ENCODE measurements at regions not wholly inside any gene's neighbourhood (a gene's known extent, or its start where the extent isn't known, plus 50 kb on each side); places are given as distances from the start of the nearest gene placed in this dataset.

DNA sequence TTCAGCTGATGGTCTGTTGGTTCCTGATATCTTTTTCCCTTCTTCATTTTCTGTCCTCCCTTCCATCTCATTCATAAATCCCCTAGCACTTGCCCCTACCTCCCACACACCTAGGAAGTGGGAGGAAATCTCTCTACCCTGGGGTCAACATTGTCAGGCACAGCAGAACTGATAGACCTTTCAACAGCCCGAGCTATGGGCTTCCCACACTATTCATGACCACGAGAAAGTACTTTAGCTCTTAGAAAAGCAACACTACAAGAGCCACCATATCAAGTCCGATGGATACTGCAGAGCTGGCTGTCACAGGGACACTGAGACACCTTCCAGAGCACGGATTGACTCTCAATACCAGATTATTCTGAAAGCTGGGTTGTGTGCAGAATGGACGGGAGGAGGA, 180.6 kb upstream of the NEBL start:
- no peak overlapping the region for H3K27ac ChIP-seq
- ATAC-seq (replicated peaks in 6 of 8): no peak
- in situ Hi-C loops (cut with MboI; ENCODE audit: low pct_unique_long_range_greater_than_20kb in 2 of 9, low sequenced_read_pairs in 9 of 9, unreplicated experiment in 9 of 9): loop anchor here in 5 of 9 experiments (10.0 to 25.0 kb wide), 3 partner anchors 185 to 410 kb away; no protein-coding TSS in a partner anchor
- H3K4me1 ChIP-seq (replicated peaks in 1 of 2): peaks cover 0 to 9% of the 10 kb centered on the region in 2 donors
- no peak overlapping the region for H3K4me3 ChIP-seq
- 33 to 100% (median 61%) methylated on average over 1 to 5 of the region's 5 CpGs; no CpG with 5 or more reads in 1 of the 10 experiments for WGBS, 10 experiments

DNA sequence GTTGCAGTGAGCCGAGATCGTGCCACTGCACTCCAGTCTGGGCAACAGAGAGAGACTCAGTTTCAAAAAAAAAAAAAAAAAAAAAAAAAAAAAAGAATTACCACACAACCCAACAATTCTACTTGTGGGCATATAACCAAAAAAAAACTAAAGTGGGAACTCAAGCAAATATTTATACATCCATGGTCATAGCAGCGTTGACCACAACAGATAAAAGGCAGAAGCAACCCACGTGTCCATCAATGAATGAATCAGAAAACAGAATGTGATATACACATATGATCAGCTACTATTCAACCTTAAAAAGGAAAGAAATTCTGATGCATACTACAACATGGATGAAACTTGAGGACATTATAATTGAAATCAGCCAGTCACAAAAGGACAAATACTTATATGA, 179.3 kb upstream of the NEBL start:
- in situ Hi-C loops (cut with MboI; ENCODE audit: low pct_unique_long_range_greater_than_20kb in 2 of 9, low sequenced_read_pairs in 9 of 9, unreplicated experiment in 9 of 9): loop anchor here in 5 of 9 experiments (10.0 to 25.0 kb wide), 3 partner anchors 186 to 411 kb away; no protein-coding TSS in a partner anchor

DNA sequence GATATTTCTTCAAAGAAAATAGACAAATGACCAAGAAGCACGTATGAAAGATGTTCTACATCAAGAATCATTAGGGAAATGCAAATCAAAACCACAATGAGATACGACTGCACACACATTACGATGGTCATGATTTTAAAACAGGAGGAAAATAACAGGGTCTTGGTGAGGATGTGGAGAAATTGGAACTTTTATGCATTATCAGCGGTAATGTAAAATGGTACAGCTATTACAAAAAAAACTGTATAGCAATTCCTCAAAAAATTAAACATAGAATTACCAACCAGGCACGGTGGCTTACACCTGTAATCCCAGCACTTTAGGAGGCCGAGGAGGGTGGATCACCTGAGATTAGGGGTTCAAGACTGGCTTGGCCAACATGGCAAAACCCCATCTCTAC, 178.8 kb upstream of the NEBL start:
- WGBS, 10 experiments: 30 to 100% (median 78%) methylated on average over 1 to 6 of the region's 6 CpGs; no CpG with 5 or more reads in 2 of the 10 experiments
- ATAC-seq (replicated peaks in 6 of 8): no peak
- H3K4me3 ChIP-seq: no peak overlapping the region
- in situ Hi-C loops (cut with MboI; ENCODE audit: low pct_unique_long_range_greater_than_20kb in 2 of 9, low sequenced_read_pairs in 9 of 9, unreplicated experiment in 9 of 9): loop anchor here in 5 of 9 experiments (10.0 to 25.0 kb wide), 3 partner anchors 186 to 411 kb away; no protein-coding TSS in a partner anchor
- H3K27ac ChIP-seq: no peak overlapping the region
- H3K4me1 ChIP-seq (replicated peaks in 1 of 2): peaks cover 0 to 9% of the 10 kb centered on the region in 2 donors

More for the DNA sequence above, 179.3 kb upstream of the NEBL start:
- Histone ChIP-seq H3K4me3 (no peak overlapping the region), H3K27ac (no peak overlapping the region), H3K4me1 (replicated peaks in 1 of 2) (peaks cover 0 to 9% of the 10 kb centered on the region in 2 donors)
- ATAC-seq (replicated peaks in 6 of 8): no peak
- 30 to 100% (median 82%) methylated on average over 1 to 4 of the region's 4 CpGs; no CpG with 5 or more reads in 2 of the 10 experiments for WGBS, 10 experiments

DNA sequence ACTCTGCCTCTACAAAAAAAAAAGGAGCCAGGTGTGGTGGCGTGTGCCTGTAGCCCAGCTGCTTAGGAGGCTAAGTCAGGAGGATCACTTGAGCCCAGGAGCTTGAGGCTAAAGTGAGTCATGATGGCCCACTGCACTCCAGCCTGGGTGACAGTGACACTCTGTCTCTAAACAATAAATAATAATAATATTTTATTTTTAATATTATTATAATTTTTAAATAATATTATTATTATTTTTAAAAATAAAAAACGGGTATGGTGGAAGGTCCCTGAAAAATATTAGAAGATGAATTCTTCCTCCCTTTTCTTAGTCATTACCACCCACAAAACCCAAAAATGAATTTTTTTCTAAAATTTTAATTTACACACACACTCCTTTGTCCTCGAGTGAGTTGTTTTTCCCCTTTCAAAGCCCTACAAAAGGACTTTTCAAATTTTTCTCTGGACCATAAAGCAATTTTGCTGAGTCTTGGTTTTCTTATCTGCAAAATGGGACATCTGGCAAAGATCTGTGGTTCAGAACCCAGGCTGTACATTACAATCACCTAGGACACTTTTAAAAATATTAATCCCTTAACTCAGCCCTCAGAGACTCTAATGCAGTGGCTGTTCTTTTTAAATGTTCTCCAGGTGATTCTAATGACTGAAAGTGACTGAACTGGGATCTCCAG, 174.0 kb upstream of the NEBL start:
- WGBS, 10 experiments: 10 to 100% (median 87%) methylated on average over 1 to 3 of the region's 3 CpGs

DNA sequence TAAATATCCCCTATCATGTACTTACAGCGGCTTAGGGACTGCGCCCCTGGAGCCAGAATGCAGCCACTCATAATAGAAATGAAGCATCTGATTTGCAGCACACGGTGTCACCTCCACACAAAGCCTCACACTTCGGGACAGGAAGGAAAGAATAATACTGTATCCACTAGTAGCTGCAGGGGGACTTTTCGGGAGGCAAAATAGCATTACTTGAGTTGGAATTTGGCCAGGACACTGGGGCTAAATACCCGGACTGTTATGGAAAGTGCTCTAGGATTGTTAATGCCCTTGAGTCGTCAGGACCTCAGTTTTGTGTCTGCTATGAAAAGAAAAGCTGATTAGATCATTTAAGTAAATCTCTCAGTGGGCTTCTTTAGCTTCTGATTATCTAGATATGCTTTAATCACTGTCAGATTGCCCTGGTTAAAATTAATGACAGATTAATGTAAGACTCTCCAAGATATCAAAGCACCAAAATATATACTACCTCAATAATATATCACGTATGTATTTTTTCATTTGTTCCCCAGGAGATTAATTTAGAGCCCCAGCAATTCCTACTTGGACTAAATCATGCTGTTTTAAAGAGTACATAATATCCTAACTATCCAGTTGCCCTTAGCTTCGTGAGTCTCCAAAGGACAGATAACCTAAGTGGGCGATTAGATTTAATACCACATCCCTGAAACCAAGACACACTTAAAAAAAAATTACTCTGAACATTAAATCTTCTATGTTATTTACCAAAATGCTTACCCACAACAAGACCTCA, 173.0 kb upstream of the NEBL start:
- ATAC-seq (replicated peaks in 6 of 8): peak in 5 of 8 experiments; percentile 30 to 69 (median 57)
- in situ Hi-C loops (cut with MboI; ENCODE audit: low pct_unique_long_range_greater_than_20kb in 2 of 9, low sequenced_read_pairs in 9 of 9, unreplicated experiment in 9 of 9): loop anchor here in 2 of 9 experiments (10.0 kb wide), 1 partner anchor 195 kb away; no protein-coding TSS in a partner anchor
- 19 to 90% (median 58%) methylated on average over 4 to 9 of the region's 10 CpGs for WGBS, 10 experiments
- no peak overlapping the region for H3K4me3 ChIP-seq
- H3K4me1 ChIP-seq (replicated peaks in 1 of 2): peaks cover 6 to 15% of the 10 kb centered on the region in 2 donors
- H3K27ac ChIP-seq: no peak overlapping the region

More for the DNA sequence above, 174.0 kb upstream of the NEBL start:
- Histone ChIP-seq H3K4me3 (no peak overlapping the region), H3K27ac (no peak overlapping the region), H3K4me1 (replicated peaks in 1 of 2) (peaks cover 6 to 15% of the 10 kb centered on the region in 2 donors)
- in situ Hi-C loops (cut with MboI; ENCODE audit: low pct_unique_long_range_greater_than_20kb in 2 of 9, low sequenced_read_pairs in 9 of 9, unreplicated experiment in 9 of 9): loop anchor here in 2 of 9 experiments (10.0 kb wide), 1 partner anchor 194 kb away; no protein-coding TSS in a partner anchor
- no peak for ATAC-seq (replicated peaks in 6 of 8)

DNA sequence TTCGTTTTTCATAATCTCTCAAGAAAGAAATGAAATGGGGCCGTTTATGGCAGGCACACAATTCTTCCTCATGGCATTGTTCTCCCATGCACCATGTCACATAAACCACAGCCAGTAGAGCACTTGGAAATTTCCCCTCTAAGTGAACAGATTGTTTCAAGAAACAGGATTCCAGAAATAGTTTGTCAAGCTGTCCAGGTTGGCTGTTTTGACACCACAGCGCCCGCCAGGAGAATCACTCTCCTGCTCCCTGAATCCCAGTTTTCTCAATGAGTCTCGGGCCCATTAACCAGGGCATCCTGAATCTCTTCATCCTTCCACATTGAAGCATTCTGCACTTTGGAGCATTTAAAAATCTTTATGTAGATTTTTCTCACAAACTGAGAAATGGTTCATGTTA, 172.2 kb upstream of the NEBL start:
- no peak for ATAC-seq (replicated peaks in 6 of 8)
- H3K4me1 ChIP-seq (replicated peaks in 1 of 2): peaks cover 6 to 15% of the 10 kb centered on the region in 2 donors
- in situ Hi-C loops (cut with MboI; ENCODE audit: low pct_unique_long_range_greater_than_20kb in 2 of 9, low sequenced_read_pairs in 9 of 9, unreplicated experiment in 9 of 9): no loop called here
- WGBS, 10 experiments: 20 to 100% (median 85%) methylated on average over 1 to 5 of the region's 5 CpGs; no CpG with 5 or more reads in 3 of the 10 experiments
- no peak overlapping the region for H3K4me3 ChIP-seq
- H3K27ac ChIP-seq: no peak overlapping the region

DNA sequence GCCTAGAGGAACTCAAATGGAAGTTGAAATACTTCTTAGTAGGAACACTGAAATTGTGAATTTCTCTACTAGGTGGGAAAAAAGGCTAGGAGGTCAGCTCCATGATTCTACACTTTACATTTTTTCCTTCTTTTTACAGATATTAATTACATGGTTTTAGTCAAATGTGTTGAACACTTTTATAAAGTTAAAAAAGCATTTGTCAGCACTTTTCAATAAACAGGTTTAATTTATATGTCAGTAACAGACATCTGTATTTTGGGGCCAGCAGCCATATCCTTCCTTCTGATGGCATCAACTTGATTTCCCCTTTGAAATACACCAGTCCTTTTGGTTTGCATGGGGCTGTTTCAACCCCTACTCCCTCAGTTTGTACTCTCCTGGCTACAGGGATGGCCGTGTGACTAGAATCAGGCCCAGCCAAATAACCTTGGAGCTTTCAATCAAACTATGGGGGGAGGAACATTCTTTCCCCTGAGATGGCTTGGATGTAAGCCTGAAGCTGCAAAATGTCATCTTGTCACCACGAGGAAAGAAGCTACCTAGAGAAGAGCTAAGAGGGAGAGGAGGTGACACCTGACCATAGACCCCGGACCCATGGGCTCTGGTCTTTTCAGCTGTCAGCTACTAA, 171.0 kb upstream of the NEBL start:
- in situ Hi-C loops (cut with MboI; ENCODE audit: low pct_unique_long_range_greater_than_20kb in 2 of 9, low sequenced_read_pairs in 9 of 9, unreplicated experiment in 9 of 9): no loop called here
- Histone ChIP-seq H3K4me1 (replicated peaks in 1 of 2) (peaks cover 6 to 15% of the 10 kb centered on the region in 2 donors), H3K4me3 (no peak overlapping the region), H3K27ac (no peak overlapping the region)
- no peak for ATAC-seq (replicated peaks in 6 of 8)
- WGBS, 10 experiments: 10 to 100% (median 67%) methylated on average over 1 to 3 of the region's 3 CpGs; no CpG with 5 or more reads in 2 of the 10 experiments

DNA sequence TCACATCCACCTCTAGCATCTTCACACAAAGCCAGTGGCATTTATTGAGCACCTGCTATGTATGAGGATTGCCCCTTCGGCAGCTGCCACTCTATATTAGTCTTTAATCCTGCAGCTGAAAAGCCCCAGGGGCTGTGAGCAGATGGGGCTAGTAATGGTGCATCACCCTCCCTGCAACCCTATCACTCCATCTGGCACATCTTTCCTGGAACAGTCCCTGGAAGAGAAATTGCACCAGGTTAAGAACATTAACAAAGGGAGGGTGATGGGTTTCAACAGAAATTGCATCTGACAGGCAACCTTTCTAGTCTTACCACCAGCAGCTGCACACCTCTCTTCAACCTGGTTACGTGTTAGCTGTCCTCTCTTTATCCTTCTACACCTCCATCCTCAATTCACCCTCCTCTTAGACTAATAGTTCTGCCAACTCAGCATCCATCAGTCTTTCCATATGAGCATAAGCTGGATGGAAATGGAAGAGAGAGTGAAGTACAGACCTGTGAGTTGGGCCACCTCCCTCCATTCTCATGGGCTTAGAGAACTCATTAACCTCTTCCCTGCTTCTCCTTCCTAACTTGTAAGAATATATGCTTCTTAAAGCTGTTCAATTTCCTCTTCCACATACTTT, 168.6 kb upstream of the NEBL start:
- 30 to 100% (median 90%) methylated on average over 1 to 2 of the region's 2 CpGs; no CpG with 5 or more reads in 7 of the 10 experiments for WGBS, 10 experiments
- peaks cover 6 to 15% of the 10 kb centered on the region in 2 donors for H3K4me1 ChIP-seq (replicated peaks in 1 of 2)

DNA sequence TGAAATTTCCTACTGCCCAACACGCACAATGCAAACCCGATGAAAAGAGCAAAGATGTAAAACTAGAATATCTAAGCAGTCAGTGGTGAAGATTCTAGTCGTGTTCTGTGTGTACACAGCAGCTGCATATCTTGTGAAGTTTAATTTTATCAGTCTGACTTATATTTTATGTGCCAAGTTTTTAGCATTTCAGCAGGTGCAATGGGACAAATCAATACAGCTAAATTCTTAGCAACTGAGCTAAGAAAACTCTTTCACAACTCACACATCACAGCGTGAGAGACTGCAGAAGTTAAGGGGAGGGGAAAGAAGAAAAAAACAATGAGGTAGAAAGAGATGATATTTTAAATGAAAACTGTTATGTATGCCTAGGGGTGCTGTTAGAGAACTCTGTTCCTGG, 164.9 kb upstream of the NEBL start:
- no peak for ATAC-seq (replicated peaks in 6 of 8)
- in situ Hi-C loops (cut with MboI; ENCODE audit: low pct_unique_long_range_greater_than_20kb in 2 of 9, low sequenced_read_pairs in 9 of 9, unreplicated experiment in 9 of 9): no loop called here
- Histone ChIP-seq H3K4me1 (replicated peaks in 1 of 2) (no peaks in the 10 kb centered on the region), H3K27ac (no peak overlapping the region), H3K4me3 (no peak overlapping the region)
- 0 to 86% (median 71%) methylated on average over 1 to 4 of the region's 4 CpGs; no CpG with 5 or more reads in 1 of the 10 experiments for WGBS, 10 experiments

More for the DNA sequence above, 168.6 kb upstream of the NEBL start:
- Histone ChIP-seq H3K27ac (no peak overlapping the region), H3K4me3 (no peak overlapping the region)
- peak in 1 of 8 experiments; percentile 19 for ATAC-seq (replicated peaks in 6 of 8)
- in situ Hi-C loops (cut with MboI; ENCODE audit: low pct_unique_long_range_greater_than_20kb in 2 of 9, low sequenced_read_pairs in 9 of 9, unreplicated experiment in 9 of 9): no loop called here

DNA sequence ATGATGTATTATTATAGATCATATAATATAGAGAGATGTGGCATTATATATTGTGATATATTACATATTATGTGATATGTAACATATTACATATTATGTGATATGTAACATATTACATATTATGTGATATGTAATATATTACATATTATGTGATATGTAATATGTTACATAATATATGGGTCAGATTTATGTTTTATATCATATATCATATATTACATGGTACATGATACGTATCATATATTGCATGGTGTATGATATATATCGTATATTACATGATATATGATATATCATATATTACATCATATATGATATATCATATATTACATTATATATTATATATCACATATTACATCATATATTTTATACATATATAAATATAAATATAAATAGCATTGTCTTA, 164.1 kb upstream of the NEBL start:
- Histone ChIP-seq H3K4me3 (no peak overlapping the region), H3K4me1 (replicated peaks in 1 of 2) (no peaks in the 10 kb centered on the region), H3K27ac (no peak overlapping the region)
- in situ Hi-C loops (cut with MboI; ENCODE audit: low pct_unique_long_range_greater_than_20kb in 2 of 9, low sequenced_read_pairs in 9 of 9, unreplicated experiment in 9 of 9): no loop called here
- ATAC-seq (replicated peaks in 6 of 8): no peak
- WGBS, 10 experiments: 31 to 100% (median 70%) methylated on average over 1 to 2 of the region's 2 CpGs; no CpG with 5 or more reads in 3 of the 10 experiments

DNA sequence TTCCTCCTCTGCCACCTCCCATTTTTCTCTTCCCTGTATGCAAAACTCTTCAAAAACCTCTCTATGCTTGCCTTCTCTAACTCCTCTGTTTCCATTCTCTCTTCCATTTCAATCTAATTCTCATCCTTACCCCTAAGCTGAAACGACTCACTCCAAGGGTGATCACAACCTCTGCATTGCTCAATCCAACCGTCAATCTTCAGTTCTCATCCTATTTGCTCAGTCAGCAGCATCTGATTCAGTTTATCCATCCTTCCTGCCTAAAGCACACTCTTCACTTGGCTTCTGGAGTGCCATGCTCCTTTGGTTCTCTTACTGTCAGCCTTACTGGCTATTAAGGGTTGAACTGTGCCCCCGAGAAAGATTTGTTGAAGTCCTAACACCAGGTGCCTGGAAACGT, 163.5 kb upstream of the NEBL start:
- Histone ChIP-seq H3K4me1 (replicated peaks in 1 of 2) (no peaks in the 10 kb centered on the region), H3K4me3 (no peak overlapping the region), H3K27ac (no peak overlapping the region)
- WGBS, 10 experiments: 7 to 93% (median 69%) methylated on average over 1 to 4 of the region's 4 CpGs
- no peak for ATAC-seq (replicated peaks in 6 of 8)
- in situ Hi-C loops (cut with MboI; ENCODE audit: low pct_unique_long_range_greater_than_20kb in 2 of 9, low sequenced_read_pairs in 9 of 9, unreplicated experiment in 9 of 9): no loop called here

DNA sequence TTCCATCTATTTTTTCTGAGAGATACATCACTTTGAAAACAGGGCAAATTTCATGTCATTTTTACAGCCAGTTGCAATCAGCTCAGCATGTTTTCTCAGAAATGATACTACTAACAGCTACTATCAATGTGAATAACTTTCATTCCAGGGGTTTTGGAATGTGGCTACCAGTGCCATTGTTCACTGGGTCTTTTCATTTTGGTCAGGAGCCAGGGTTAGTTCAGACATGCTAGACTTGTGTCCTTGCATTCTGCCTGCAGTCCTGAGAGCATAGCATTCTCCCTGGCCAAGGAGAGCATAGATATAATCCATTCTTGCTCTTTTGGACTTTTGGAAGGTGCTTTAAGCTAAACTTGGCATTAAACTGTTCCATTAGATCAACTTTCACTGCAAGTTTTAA, 160.9 kb upstream of the NEBL start:
- Histone ChIP-seq H3K4me1 (replicated peaks in 1 of 2) (no peaks in the 10 kb centered on the region), H3K4me3 (no peak overlapping the region), H3K27ac (no peak overlapping the region)
- in situ Hi-C loops (cut with MboI; ENCODE audit: low pct_unique_long_range_greater_than_20kb in 2 of 9, low sequenced_read_pairs in 9 of 9, unreplicated experiment in 9 of 9): no loop called here
- ATAC-seq (replicated peaks in 6 of 8): peak in 1 of 8 experiments; percentile 47
